Suprapubic skin (tissue), 4 donors: ENCODE measurements at regions not wholly inside any gene's neighbourhood (a gene's known extent, or its start where the extent isn't known, plus 50 kb on each side); places are given as distances from the start of the nearest gene placed in this dataset.
"Not testable (repeated sequence)": the region's sequence is repeated elsewhere in the genome, so short reads cannot be mapped to it uniquely, and the experiment has no call there.

Experiments used
- DNase-seq, 2 donors: peaks; one replicate each; pipeline ENCODE4 v3.0.0-alpha.2; 2019; ENCODE audit warnings: low spot score in 2 of 2
- H3K27ac ChIP-seq: fragments of 200-600 bp; sonication (generic); one replicate; pipeline ENCODE4 v1.5.1; 2019
- H3K27me3 ChIP-seq: fragments of 200-600 bp; sonication (generic); one replicate; pipeline ENCODE4 v1.5.1; 2019
- H3K36me3 ChIP-seq: fragments of 200-600 bp; sonication (generic); one replicate; pipeline ENCODE4 v1.5.1; 2019
- H3K4me1 ChIP-seq: fragments of 200-600 bp; sonication (generic); one replicate; pipeline ENCODE4 v1.5.1; 2019
- H3K4me3 ChIP-seq: fragments of 200-600 bp; sonication (generic); one replicate; pipeline ENCODE4 v1.5.1; 2019; ENCODE audit warnings: mild to moderate bottlenecking
- H3K9me3 ChIP-seq: fragments of 200-600 bp; sonication (generic); one replicate; pipeline ENCODE4 v1.5.1; 2019
- CTCF ChIP-seq, 2 donors: fragments of 200-600 bp in 1 of 2; fragments of 450-650 bp in 1 of 2; sonication (generic) in 1 of 2; IDR thresholded peaks; one replicate each; pipeline ENCODE4 v1.5.1; 2016 to 2019; ENCODE audit warnings: antibody characterized with exemption in 2 of 2, mild to moderate bottlenecking in 1 of 2, moderate library complexity in 1 of 2
- EP300 ChIP-seq: sonication (generic); formaldehyde crosslinking; IDR thresholded peaks from one replicate; pipeline ENCODE4 v1.6.1; 2017; ENCODE audit warnings: antibody characterized with exemption
- POLR2A ChIP-seq, 2 donors: fragments of 450-650 bp; IDR thresholded peaks; one replicate each; pipeline ENCODE4 v1.6.1; 2017; ENCODE audit warnings: antibody characterized with exemption in 2 of 2, mild to moderate bottlenecking in 2 of 2, moderate library complexity in 2 of 2
- POLR2AphosphoS5 ChIP-seq, 3 donors: sonication (generic); formaldehyde crosslinking; IDR thresholded peaks; one replicate each; pipeline ENCODE4 v1.6.1; 2017; ENCODE audit warnings: antibody characterized with exemption in 3 of 3
- WGBS: methylation state at CpG from one replicate; pipeline ENCODE4 v1.1.5; 2018; 5-methylcytosine and 5-hydroxymethylcytosine counted together

DNA sequence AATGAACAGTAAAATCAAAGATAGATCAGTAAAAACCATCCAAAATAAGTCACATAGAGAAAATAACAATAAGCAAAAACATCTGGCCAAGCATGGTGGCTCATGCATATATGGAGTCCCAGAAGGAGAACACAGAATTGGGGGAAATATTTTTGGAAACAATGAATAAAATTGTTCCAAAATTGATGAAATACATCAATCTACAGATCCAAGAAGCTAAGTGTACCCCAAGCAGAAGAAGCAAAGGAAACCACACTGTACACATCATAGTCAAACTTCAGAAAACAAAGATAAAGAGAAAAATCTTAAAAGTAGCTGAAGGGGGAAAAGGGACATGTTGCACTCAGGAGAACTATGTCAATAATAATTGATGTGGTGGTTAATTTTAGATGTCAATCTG is 80.4 kb upstream of the RMP24 start:
- Histone ChIP-seq H3K9me3 (peaks cover 5% of the 10 kb centered on the region), H3K4me1 (no peaks in the 10 kb centered on the region), H3K36me3 (no peaks in the 10 kb centered on the region), H3K27ac (no peak overlapping the region), H3K27me3 (no peaks in the 10 kb centered on the region), H3K4me3 (no peak overlapping the region)
- TF ChIP-seq EP300 (no peak), POLR2AphosphoS5 (IDR thresholded peaks at IDR 0.05) (no peak), POLR2A (IDR thresholded peaks at IDR 0.05) (no peak), CTCF (IDR thresholded peaks at IDR 0.05) (no peak)
- DNase-seq = no peak

GRCh38 chr18:35897481-35897880 is 75.0 kb upstream of the RMP24 start:
- not testable (repeated sequence) for H3K36me3 ChIP-seq, H3K27me3 ChIP-seq, DNase-seq, H3K9me3 ChIP-seq, H3K4me3 ChIP-seq, H3K4me1 ChIP-seq, H3K27ac ChIP-seq
- WGBS = 90% methylated on average over 13 of the region's 13 CpGs

DNA sequence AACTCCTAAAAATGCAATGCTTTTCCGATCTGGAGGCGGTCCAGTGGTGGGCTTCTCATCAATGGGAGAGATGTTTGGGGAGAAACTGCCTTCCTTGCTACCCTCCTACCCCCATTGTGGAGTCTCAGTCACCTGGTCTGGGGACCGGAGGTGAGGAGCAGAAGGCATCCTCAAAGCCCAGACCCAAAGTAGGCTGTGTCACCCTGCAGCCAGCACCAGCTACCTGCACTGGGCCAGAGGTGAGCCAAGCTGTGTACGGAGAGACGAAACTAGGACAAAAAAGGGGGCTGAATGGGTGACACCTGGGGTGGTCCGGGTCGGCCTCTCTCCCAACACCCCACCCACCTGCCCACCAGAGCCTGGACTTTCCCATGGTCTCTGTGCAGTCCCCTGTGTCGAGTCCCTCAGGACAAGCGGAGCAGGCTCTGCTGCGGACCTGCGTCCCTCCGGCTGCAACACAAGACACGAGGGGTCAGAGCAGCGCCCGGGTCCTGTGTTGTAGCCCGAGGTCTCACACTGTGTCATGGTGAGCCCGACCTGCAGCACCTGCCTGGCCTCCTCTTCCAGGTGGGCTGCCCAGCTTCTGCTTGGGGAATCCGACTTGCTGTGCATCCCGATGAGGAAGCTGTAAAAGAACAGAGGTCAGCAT is 68.0 kb upstream of the RMP24 start:
- no peaks in the 10 kb centered on the region for H3K36me3 ChIP-seq
- no peak overlapping the region for H3K27ac ChIP-seq
- no peaks in the 10 kb centered on the region for H3K4me1 ChIP-seq
- no peaks in the 10 kb centered on the region for H3K27me3 ChIP-seq
- no peak overlapping the region for H3K4me3 ChIP-seq
- no peaks in the 10 kb centered on the region for H3K9me3 ChIP-seq
- 89% methylated on average over 10 of the region's 19 CpGs for WGBS
- no peak for TF ChIP-seq POLR2AphosphoS5 (IDR thresholded peaks at IDR 0.05)
- no peak for TF ChIP-seq EP300
- TF ChIP-seq CTCF (IDR thresholded peaks at IDR 0.05) = no peak
- TF ChIP-seq POLR2A (IDR thresholded peaks at IDR 0.05) = no peak
- DNase-seq = no peak

GRCh38 chr18:35905436-35905835 is 67.0 kb upstream of the RMP24 start:
- no peaks in the 10 kb centered on the region for H3K9me3 ChIP-seq
- H3K27me3 ChIP-seq = no peaks in the 10 kb centered on the region
- TF ChIP-seq POLR2AphosphoS5 (IDR thresholded peaks at IDR 0.05) (no peak), EP300 (no peak), CTCF (IDR thresholded peaks at IDR 0.05) (no peak), POLR2A (IDR thresholded peaks at IDR 0.05) (no peak)
- WGBS = 55% methylated on average over 10 of the region's 10 CpGs
- no peak for DNase-seq
- H3K36me3 ChIP-seq = no peaks in the 10 kb centered on the region
- H3K4me1 ChIP-seq = no peaks in the 10 kb centered on the region
- H3K4me3 ChIP-seq = no peak overlapping the region
- H3K27ac ChIP-seq = no peak overlapping the region

DNA sequence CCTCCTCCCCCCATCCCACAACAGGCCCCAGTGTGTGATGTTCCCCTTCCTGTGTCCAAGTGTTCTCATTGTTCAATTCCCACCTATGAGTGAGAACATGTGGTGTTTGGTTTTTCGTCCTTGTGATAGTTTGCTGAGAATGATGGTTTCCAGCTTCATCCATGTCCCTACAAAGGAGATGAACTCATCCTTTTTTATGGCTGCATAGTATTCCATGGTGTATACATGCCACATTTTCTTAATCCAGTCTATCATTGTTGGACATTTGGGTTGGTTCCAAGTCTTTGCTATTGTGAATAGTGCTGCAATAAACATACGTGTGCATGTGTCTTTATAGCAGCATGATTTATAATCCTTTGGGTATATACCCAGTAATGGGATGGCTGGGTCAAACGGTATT is 66.2 kb upstream of the RMP24 start:
- H3K36me3 ChIP-seq, H3K4me1 ChIP-seq, H3K27ac ChIP-seq, H3K9me3 ChIP-seq, DNase-seq, H3K4me3 ChIP-seq, H3K27me3 ChIP-seq: not testable (repeated sequence)
- 80% methylated on average over 1 of the region's 3 CpGs for WGBS

GRCh38 chr18:35910327-35910726 is 62.2 kb upstream of the RMP24 start:
- Histone ChIP-seq H3K4me1 (no peaks in the 10 kb centered on the region), H3K9me3 (no peaks in the 10 kb centered on the region), H3K36me3 (no peaks in the 10 kb centered on the region), H3K4me3 (no peak overlapping the region), H3K27me3 (no peaks in the 10 kb centered on the region), H3K27ac (no peak overlapping the region)
- TF ChIP-seq POLR2A (IDR thresholded peaks at IDR 0.05) (no peak), POLR2AphosphoS5 (IDR thresholded peaks at IDR 0.05) (no peak), CTCF (IDR thresholded peaks at IDR 0.05) (no peak), EP300 (no peak)
- DNase-seq = no peak
